ENCODE measurements at regions not wholly inside any gene's neighbourhood (a gene's known extent, or its start where the extent isn't known, plus 50 kb on each side); places are given as distances from the start of the nearest gene placed in this dataset.
"Not testable (repeated sequence)": the region's sequence is repeated elsewhere in the genome, so short reads cannot be mapped to it uniquely, and the experiment has no call there.

GRCh38 chr12:131234841-131235271 is 281.1 kb downstream of the ADGRD1 start:
- H4K5ac ChIP-seq (ENCODE audit: low read depth, low read length); BruUV-seq (replicated peaks); H3K23ac ChIP-seq (ENCODE audit: low read depth, low read length); H3K9ac ChIP-seq (ENCODE audit: low read depth, low read length); H2BK5ac ChIP-seq (ENCODE audit: low read depth, low read length, poor library complexity, severe bottlenecking); H4K8ac ChIP-seq (ENCODE audit: low read depth in 2 of 2, low read length in 2 of 2); H3K4me3 ChIP-seq (ENCODE audit: insufficient read depth, low read depth, low read length); H2BK15ac ChIP-seq (ENCODE audit: low read depth, low read length); H2AFZ ChIP-seq (replicated peaks; ENCODE audit: low read length, poor library complexity); H3K56ac ChIP-seq (ENCODE audit: extremely low read depth, insufficient read depth, low read length); H4K20me1 ChIP-seq (ENCODE audit: insufficient read depth, low read length); H4K91ac ChIP-seq (ENCODE audit: insufficient read depth, low read depth, low read length); H2BK120ac ChIP-seq (ENCODE audit: low read depth, low read length); DNase-seq; intact Hi-C loops (cut with micrococcal nuclease); H3K79me1 ChIP-seq (ENCODE audit: low read depth in 1 of 2, low read length in 2 of 2); H3K9me1 ChIP-seq (ENCODE audit: insufficient read depth, low read length); H2BK20ac ChIP-seq (ENCODE audit: low read depth, low read length); H3K4me1 ChIP-seq (ENCODE audit: control insufficient read depth, insufficient read depth, low read length); ATAC-seq (ENCODE audit: low read depth); dilution Hi-C loops (cut with HindIII; ENCODE audit: low sequenced_read_pairs, unreplicated experiment); H3K27me3 ChIP-seq (ENCODE audit: control insufficient read depth, insufficient read depth, low read length); H3K18ac ChIP-seq (ENCODE audit: low read depth, low read length); H2AK5ac ChIP-seq (ENCODE audit: low read depth, low read length); H3K27ac ChIP-seq (ENCODE audit: insufficient read depth, low read length); H2AK9ac ChIP-seq (replicated peaks; ENCODE audit: low read depth, low read length, poor library complexity); in situ Hi-C loops (cut with MboI; ENCODE audit: low sequenced_read_pairs); POLR2A ChIA-PET (ENCODE audit: unreplicated experiment); H3K14ac ChIP-seq (replicated peaks; ENCODE audit: low read depth, low read length); H3K4ac ChIP-seq (ENCODE audit: low read depth, low read length); H3K4me2 ChIP-seq (ENCODE audit: low read depth, low read length); CTCF ChIA-PET; H3K36me3 ChIP-seq (ENCODE audit: control insufficient read depth, insufficient read depth, low read length): not testable (repeated sequence)
- peaks cover 21% of the 10 kb centered on the region for H3K9me3 ChIP-seq (ENCODE audit: control insufficient read depth, insufficient read depth, low read length)
- no CpG with 5 or more reads among the region's 8 CpGs for WGBS, 2 experiments (ENCODE audit: extremely low coverage in 2 of 2, insufficient read length in 1 of 2)

All from IMR-90 (cell line).